Cardiac fibroblast (primary cell): ENCODE measurements at regions not wholly inside any gene's neighbourhood (a gene's known extent, or its start where the extent isn't known, plus 50 kb on each side); places are given as distances from the start of the nearest gene placed in this dataset.

Experiments
- DNase-seq, 2 donors: peaks; one replicate each; pipeline versions ENCODE4 v3.0.0 to v3.0.0-alpha.2; 2010; ENCODE audit warnings: low read depth in 2 of 2
- H3K4me3 ChIP-seq, 2 donors: replicated peaks in 1 of 2; 1 replicate in 1 of 2; 2 replicates in 1 of 2; pipeline ENCODE4 v1.5.1; 2011; ENCODE audit warnings: low read depth in 2 of 2, low read length in 2 of 2, mild to moderate bottlenecking in 2 of 2, moderate library complexity in 1 of 2
- CTCF ChIP-seq: IDR thresholded peaks from one replicate; pipeline ENCODE4 v1.5.1; 2011; ENCODE audit warnings: low read depth, mild to moderate bottlenecking, low read length, inconsistent platforms

GRCh38 chr11:8814923-8815240, 96.1 kb upstream of the AKIP1 start:
- no peak for DNase-seq
- no peak overlapping the region for H3K4me3 ChIP-seq
- no peak for TF ChIP-seq CTCF

- no peak overlapping the region for H3K4me3 ChIP-seq
- TF ChIP-seq CTCF: no peak
- DNase-seq: no peak
These were observed 92.6 kb upstream of the AKIP1 start for GRCh38 chr11:8818421-8818820.

- DNase-seq: no peak
- TF ChIP-seq CTCF: no peak
- H3K4me3 ChIP-seq: no peak overlapping the region
These were observed 90.6 kb upstream of the AKIP1 start for GRCh38 chr11:8820401-8820800.

- H3K4me3 ChIP-seq: no peak overlapping the region
- TF ChIP-seq CTCF: no peak
- DNase-seq: no peak
These were observed 88.5 kb upstream of the AKIP1 start for GRCh38 chr11:8822469-8822868.

GRCh38 chr11:8823174-8823742, 87.7 kb upstream of the AKIP1 start:
- DNase-seq: no peak
- H3K4me3 ChIP-seq: no peak overlapping the region
- TF ChIP-seq CTCF: no peak

GRCh38 chr11:8826139-8826786, 84.7 kb upstream of the AKIP1 start:
- DNase-seq: peak; percentile 79 to 81
- no peak overlapping the region for H3K4me3 ChIP-seq
- no peak for TF ChIP-seq CTCF
